ENCODE measurements at regions not wholly inside any gene's neighbourhood (a gene's known extent, or its start where the extent isn't known, plus 50 kb on each side); places are given as distances from the start of the nearest gene placed in this dataset.

DNA sequence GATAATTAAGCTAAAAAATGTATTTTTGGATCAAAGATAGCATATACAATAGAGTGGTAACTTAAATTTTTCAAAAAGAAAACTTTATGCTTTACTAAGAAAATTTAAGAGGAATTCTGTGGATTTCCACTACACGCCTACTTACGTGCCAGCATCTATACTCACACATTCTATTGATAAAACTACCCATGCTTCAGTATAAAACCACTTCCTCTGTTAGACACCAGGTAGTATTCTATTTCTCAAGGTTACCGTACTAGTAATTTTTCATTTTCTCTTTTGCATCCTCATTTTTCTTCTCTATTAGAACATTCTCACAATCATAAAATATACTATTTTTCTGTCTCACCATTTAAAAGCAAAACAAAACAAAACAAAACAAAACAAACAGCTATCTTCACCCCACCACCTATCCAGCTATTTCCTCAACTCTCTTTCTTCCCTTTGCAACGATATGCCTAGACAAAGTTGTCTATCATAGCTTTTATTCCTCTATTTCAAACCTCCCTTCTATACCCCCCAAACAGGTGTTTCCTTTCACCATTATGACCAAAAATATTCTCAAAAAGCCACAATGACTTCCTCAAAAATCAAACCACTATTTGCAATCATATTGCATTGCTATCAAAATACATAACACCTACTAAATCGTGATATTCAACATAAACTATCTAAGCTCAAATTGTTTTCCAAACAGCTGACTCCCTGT is 1652.0 kb downstream of the MRPL39 start:
- H3K4ac ChIP-seq (ENCODE audit: low read depth, low read length) = no peak overlapping the region
- H3K79me1 ChIP-seq (ENCODE audit: low read length) = no peaks in the 10 kb centered on the region
- H3K79me2 ChIP-seq (ENCODE audit: control insufficient read depth, insufficient read depth, low read length) = no peaks in the 10 kb centered on the region
- H2AK5ac ChIP-seq (ENCODE audit: low read length) = no peak overlapping the region
- 100% methylated on average over 1 of the region's 5 CpGs for WGBS (ENCODE audit: extremely low coverage, insufficient coverage, low lambda C conversion rate)
- H2BK120ac ChIP-seq (ENCODE audit: low read depth, low read length) = no peak overlapping the region
- no peaks in the 10 kb centered on the region for H3K4me1 ChIP-seq (ENCODE audit: control insufficient read depth, low read depth, low read length)
- H3K36me3 ChIP-seq (ENCODE audit: control insufficient read depth, insufficient read depth, low read length) = no peaks in the 10 kb centered on the region
- no peaks in the 10 kb centered on the region for H3K27me3 ChIP-seq (ENCODE audit: insufficient read depth, low read length, poor library complexity)
- no peak overlapping the region for H3K27ac ChIP-seq (ENCODE audit: low read depth, low read length)
- no peak overlapping the region for H3K4me2 ChIP-seq (ENCODE audit: low read length)
- no peak overlapping the region for H4K5ac ChIP-seq (ENCODE audit: low read length)
- no peak overlapping the region for H4K8ac ChIP-seq (ENCODE audit: low read depth, low read length)
- no peak overlapping the region for H2BK15ac ChIP-seq (replicated peaks; ENCODE audit: low read depth)
- no peak overlapping the region for H3K23ac ChIP-seq (ENCODE audit: low read length)
- no peak overlapping the region for H3K56ac ChIP-seq (ENCODE audit: low read length)
- DNase-seq = no peak
- H3K4me3 ChIP-seq (ENCODE audit: low read length) = no peak overlapping the region
- no peak overlapping the region for H3K18ac ChIP-seq (ENCODE audit: low read length)
- H2BK5ac ChIP-seq (ENCODE audit: low read length) = no peak overlapping the region
- no peak overlapping the region for H3K9ac ChIP-seq (ENCODE audit: low read length)

DNA sequence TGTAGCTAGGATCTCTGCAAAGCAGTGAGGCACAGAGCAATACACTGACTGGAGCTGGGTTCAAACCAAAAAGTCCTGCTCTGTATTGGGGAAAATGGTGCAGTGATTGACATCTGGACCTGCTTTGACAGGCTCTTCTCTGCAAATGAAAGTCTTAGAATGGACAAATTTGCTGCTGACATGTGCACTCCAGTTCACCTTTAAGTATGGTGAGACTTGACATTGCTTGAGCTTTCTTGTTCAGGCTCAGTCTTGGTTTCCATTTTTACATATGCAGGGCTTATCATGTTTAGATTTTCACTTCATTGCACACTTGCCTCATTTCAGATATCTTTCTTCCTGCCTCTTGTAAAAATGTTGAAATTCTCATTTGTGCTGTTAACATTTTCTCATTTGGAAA is 1655.0 kb downstream of the MRPL39 start:
- Histone ChIP-seq H3K27ac (ENCODE audit: low read depth, low read length) (no peak overlapping the region), H3K56ac (ENCODE audit: low read length) (no peak overlapping the region), H2AK5ac (ENCODE audit: low read length) (no peak overlapping the region), H3K18ac (ENCODE audit: low read length) (no peak overlapping the region), H2BK15ac (replicated peaks; ENCODE audit: low read depth) (no peak overlapping the region), H3K79me2 (ENCODE audit: control insufficient read depth, insufficient read depth, low read length) (no peaks in the 10 kb centered on the region), H3K23ac (ENCODE audit: low read length) (no peak overlapping the region), H3K79me1 (ENCODE audit: low read length) (no peaks in the 10 kb centered on the region), H3K9ac (ENCODE audit: low read length) (no peak overlapping the region), H4K5ac (ENCODE audit: low read length) (no peak overlapping the region), H3K4me2 (ENCODE audit: low read length) (no peak overlapping the region), H3K36me3 (ENCODE audit: control insufficient read depth, insufficient read depth, low read length) (no peaks in the 10 kb centered on the region), H3K27me3 (ENCODE audit: insufficient read depth, low read length, poor library complexity) (no peaks in the 10 kb centered on the region), H4K8ac (ENCODE audit: low read depth, low read length) (no peak overlapping the region), H3K4me3 (ENCODE audit: low read length) (no peak overlapping the region), H2BK120ac (ENCODE audit: low read depth, low read length) (no peak overlapping the region), H3K4me1 (ENCODE audit: control insufficient read depth, low read depth, low read length) (no peaks in the 10 kb centered on the region), H3K4ac (ENCODE audit: low read depth, low read length) (no peak overlapping the region), H2BK5ac (ENCODE audit: low read length) (no peak overlapping the region)
- no peak for DNase-seq

DNA sequence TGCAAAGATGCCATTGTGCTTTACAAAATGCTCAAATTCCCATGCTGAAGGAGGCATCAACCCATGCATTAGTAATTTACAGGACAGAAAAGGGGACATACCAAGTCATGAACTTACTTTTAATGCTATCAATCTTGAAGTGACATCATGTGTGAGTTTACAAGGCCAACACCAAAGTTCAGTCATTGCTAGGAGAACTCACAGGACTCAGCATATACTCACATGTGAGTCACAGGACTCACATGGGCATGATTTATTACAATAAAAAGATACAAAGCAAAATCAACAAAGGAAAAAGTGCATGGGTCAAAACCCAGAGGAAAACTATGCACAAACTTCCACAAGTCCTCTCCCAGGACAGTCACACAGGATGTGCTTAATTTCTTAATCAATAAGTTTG is 1656.0 kb downstream of the MRPL39 start:
- no peak overlapping the region for H3K27ac ChIP-seq (ENCODE audit: low read depth, low read length)
- H3K27me3 ChIP-seq (ENCODE audit: insufficient read depth, low read length, poor library complexity) = no peaks in the 10 kb centered on the region
- no peaks in the 10 kb centered on the region for H3K79me1 ChIP-seq (ENCODE audit: low read length)
- H3K4me3 ChIP-seq (ENCODE audit: low read length) = no peak overlapping the region
- H3K56ac ChIP-seq (ENCODE audit: low read length) = no peak overlapping the region
- H3K79me2 ChIP-seq (ENCODE audit: control insufficient read depth, insufficient read depth, low read length) = no peaks in the 10 kb centered on the region
- no peak overlapping the region for H2AK5ac ChIP-seq (ENCODE audit: low read length)
- H2BK15ac ChIP-seq (replicated peaks; ENCODE audit: low read depth) = no peak overlapping the region
- no peak overlapping the region for H3K18ac ChIP-seq (ENCODE audit: low read length)
- H4K5ac ChIP-seq (ENCODE audit: low read length) = no peak overlapping the region
- no peaks in the 10 kb centered on the region for H3K36me3 ChIP-seq (ENCODE audit: control insufficient read depth, insufficient read depth, low read length)
- H4K8ac ChIP-seq (ENCODE audit: low read depth, low read length) = no peak overlapping the region
- H3K4ac ChIP-seq (ENCODE audit: low read depth, low read length) = no peak overlapping the region
- H3K4me2 ChIP-seq (ENCODE audit: low read length) = no peak overlapping the region
- no peaks in the 10 kb centered on the region for H3K4me1 ChIP-seq (ENCODE audit: control insufficient read depth, low read depth, low read length)
- H2BK120ac ChIP-seq (ENCODE audit: low read depth, low read length) = no peak overlapping the region
- H3K23ac ChIP-seq (ENCODE audit: low read length) = no peak overlapping the region
- DNase-seq = no peak
- no peak overlapping the region for H3K9ac ChIP-seq (ENCODE audit: low read length)
- H2BK5ac ChIP-seq (ENCODE audit: low read length) = no peak overlapping the region

DNA sequence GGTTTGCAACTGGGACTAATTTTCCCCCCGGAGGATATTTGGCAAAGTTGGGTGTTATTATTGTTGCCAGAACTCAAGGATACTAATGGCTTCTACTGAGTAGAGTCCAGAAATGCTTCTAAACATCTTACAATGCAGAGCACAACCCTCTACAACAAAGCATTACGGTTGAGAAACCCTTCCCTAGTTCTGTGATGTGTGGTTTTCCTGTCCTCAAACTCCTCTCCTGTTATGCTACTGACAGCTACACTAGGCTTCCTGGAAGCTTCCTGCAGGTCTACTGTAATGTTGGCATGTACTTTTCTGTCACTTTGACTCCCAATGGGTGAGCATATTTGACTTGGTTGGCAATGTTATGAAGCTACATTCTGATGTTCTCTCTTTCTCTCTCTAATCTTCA is 1656.9 kb downstream of the MRPL39 start:
- Histone ChIP-seq H2AK5ac (ENCODE audit: low read length) (no peak overlapping the region), H3K4me1 (ENCODE audit: control insufficient read depth, low read depth, low read length) (no peaks in the 10 kb centered on the region), H2BK15ac (replicated peaks; ENCODE audit: low read depth) (no peak overlapping the region), H2BK120ac (ENCODE audit: low read depth, low read length) (no peak overlapping the region), H3K36me3 (ENCODE audit: control insufficient read depth, insufficient read depth, low read length) (no peaks in the 10 kb centered on the region), H3K23ac (ENCODE audit: low read length) (no peak overlapping the region), H3K4me2 (ENCODE audit: low read length) (no peak overlapping the region), H4K8ac (ENCODE audit: low read depth, low read length) (no peak overlapping the region), H3K4me3 (ENCODE audit: low read length) (no peak overlapping the region), H3K79me2 (ENCODE audit: control insufficient read depth, insufficient read depth, low read length) (no peaks in the 10 kb centered on the region), H4K5ac (ENCODE audit: low read length) (no peak overlapping the region), H2BK5ac (ENCODE audit: low read length) (no peak overlapping the region), H3K79me1 (ENCODE audit: low read length) (no peaks in the 10 kb centered on the region), H3K18ac (ENCODE audit: low read length) (no peak overlapping the region), H3K9ac (ENCODE audit: low read length) (no peak overlapping the region), H3K27ac (ENCODE audit: low read depth, low read length) (no peak overlapping the region), H3K56ac (ENCODE audit: low read length) (no peak overlapping the region), H3K27me3 (ENCODE audit: insufficient read depth, low read length, poor library complexity) (no peaks in the 10 kb centered on the region), H3K4ac (ENCODE audit: low read depth, low read length) (no peak overlapping the region)
- no CpG with 5 or more reads among the region's 2 CpGs for WGBS (ENCODE audit: extremely low coverage, insufficient coverage, low lambda C conversion rate)
- DNase-seq = no peak

DNA sequence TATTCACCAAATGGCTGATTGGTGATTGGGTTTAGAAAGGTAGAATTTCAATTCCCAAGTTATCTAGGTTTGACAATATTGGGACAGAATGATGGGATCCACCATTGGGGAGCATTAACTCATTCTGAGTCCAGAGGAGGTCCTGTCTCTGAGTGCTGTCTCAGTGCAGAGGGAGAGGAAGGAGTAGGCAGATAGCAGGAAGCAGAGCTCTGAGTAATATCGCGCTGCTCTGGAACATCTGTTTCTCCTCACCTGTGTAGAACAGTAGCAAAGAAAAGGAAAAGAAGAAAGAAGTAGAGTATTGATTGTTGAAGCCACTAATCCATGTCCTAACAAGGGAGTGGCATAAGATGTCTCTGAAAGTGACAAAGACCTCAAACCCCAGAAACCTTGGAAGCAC is 1657.8 kb downstream of the MRPL39 start:
- no peak overlapping the region for H2AK5ac ChIP-seq (ENCODE audit: low read length)
- no peak overlapping the region for H2BK5ac ChIP-seq (ENCODE audit: low read length)

DNA sequence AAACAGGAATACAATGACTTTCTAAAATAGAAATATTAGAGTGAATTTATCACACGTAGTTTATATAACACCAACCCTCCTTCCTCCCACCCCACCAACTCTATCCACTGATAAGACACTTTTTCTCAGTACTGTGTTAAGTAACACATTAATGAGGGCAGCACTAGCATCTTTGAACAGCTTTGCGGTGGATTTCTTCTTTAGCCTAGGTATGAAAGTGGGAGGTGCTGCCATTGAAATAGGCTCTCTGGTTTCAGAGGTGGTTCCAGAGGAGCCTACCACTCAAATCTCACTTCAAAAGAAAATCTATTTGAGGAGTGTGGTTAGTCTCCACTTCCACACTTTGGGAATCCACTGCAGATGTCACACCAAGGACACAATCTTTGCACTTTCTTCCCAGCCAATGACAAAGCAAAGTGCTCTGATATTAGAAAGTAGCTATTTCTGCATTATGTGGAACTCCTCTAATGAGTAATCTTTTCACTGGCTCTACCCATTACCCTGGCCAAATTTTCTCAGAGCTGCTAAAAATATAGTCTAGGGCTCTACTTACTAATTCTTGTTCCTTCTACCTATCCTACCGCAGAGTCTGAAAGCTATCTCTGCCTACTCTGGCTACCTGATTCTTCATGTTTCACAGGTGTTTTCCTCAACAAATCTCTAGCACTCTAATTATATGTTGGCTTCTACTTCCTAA is 1667.8 kb downstream of the MRPL39 start:
- H4K5ac ChIP-seq (ENCODE audit: low read length) = no peak overlapping the region
- H2BK120ac ChIP-seq (ENCODE audit: low read depth, low read length) = no peak overlapping the region
- no CpG with 5 or more reads among the region's 3 CpGs for WGBS (ENCODE audit: extremely low coverage, insufficient coverage, low lambda C conversion rate)
- H3K23ac ChIP-seq (ENCODE audit: low read length) = no peak overlapping the region
- no peak overlapping the region for H3K4me2 ChIP-seq (ENCODE audit: low read length)
- no peak for DNase-seq
- H3K9ac ChIP-seq (ENCODE audit: low read length) = no peak overlapping the region
- no peak overlapping the region for H2BK5ac ChIP-seq (ENCODE audit: low read length)
- no peak overlapping the region for H2AK5ac ChIP-seq (ENCODE audit: low read length)
- no peaks in the 10 kb centered on the region for H3K79me1 ChIP-seq (ENCODE audit: low read length)
- no peaks in the 10 kb centered on the region for H3K36me3 ChIP-seq (ENCODE audit: control insufficient read depth, insufficient read depth, low read length)
- no peak overlapping the region for H3K27ac ChIP-seq (ENCODE audit: low read depth, low read length)
- H4K8ac ChIP-seq (ENCODE audit: low read depth, low read length) = no peak overlapping the region
- H3K27me3 ChIP-seq (ENCODE audit: insufficient read depth, low read length, poor library complexity) = no peaks in the 10 kb centered on the region
- no peaks in the 10 kb centered on the region for H3K79me2 ChIP-seq (ENCODE audit: control insufficient read depth, insufficient read depth, low read length)
- no peak overlapping the region for H2BK15ac ChIP-seq (replicated peaks; ENCODE audit: low read depth)
- H3K4me1 ChIP-seq (ENCODE audit: control insufficient read depth, low read depth, low read length) = no peaks in the 10 kb centered on the region
- H3K4me3 ChIP-seq (ENCODE audit: low read length) = no peak overlapping the region
- H3K56ac ChIP-seq (ENCODE audit: low read length) = no peak overlapping the region
- no peak overlapping the region for H3K18ac ChIP-seq (ENCODE audit: low read length)
- no peak overlapping the region for H3K4ac ChIP-seq (ENCODE audit: low read depth, low read length)

More for the DNA sequence above, 1657.8 kb downstream of the MRPL39 start:
- no peak for DNase-seq
- no peaks in the 10 kb centered on the region for H3K27me3 ChIP-seq (ENCODE audit: insufficient read depth, low read length, poor library complexity)
- no peak overlapping the region for H3K56ac ChIP-seq (ENCODE audit: low read length)
- no peak overlapping the region for H4K5ac ChIP-seq (ENCODE audit: low read length)
- H3K4ac ChIP-seq (ENCODE audit: low read depth, low read length) = no peak overlapping the region
- no peak overlapping the region for H3K4me2 ChIP-seq (ENCODE audit: low read length)
- H3K23ac ChIP-seq (ENCODE audit: low read length) = no peak overlapping the region
- no peaks in the 10 kb centered on the region for H3K79me1 ChIP-seq (ENCODE audit: low read length)
- no peak overlapping the region for H4K8ac ChIP-seq (ENCODE audit: low read depth, low read length)
- H3K4me3 ChIP-seq (ENCODE audit: low read length) = no peak overlapping the region
- no peak overlapping the region for H3K9ac ChIP-seq (ENCODE audit: low read length)
- H3K18ac ChIP-seq (ENCODE audit: low read length) = no peak overlapping the region
- no peaks in the 10 kb centered on the region for H3K79me2 ChIP-seq (ENCODE audit: control insufficient read depth, insufficient read depth, low read length)
- H3K36me3 ChIP-seq (ENCODE audit: control insufficient read depth, insufficient read depth, low read length) = no peaks in the 10 kb centered on the region
- no peak overlapping the region for H3K27ac ChIP-seq (ENCODE audit: low read depth, low read length)
- no peaks in the 10 kb centered on the region for H3K4me1 ChIP-seq (ENCODE audit: control insufficient read depth, low read depth, low read length)
- no CpG with 5 or more reads among the region's 2 CpGs for whole genome bisulfite sequencing (ENCODE audit: extremely low coverage, insufficient coverage, low lambda C conversion rate)
- H2BK120ac ChIP-seq (ENCODE audit: low read depth, low read length) = no peak overlapping the region
- no peak overlapping the region for H2BK15ac ChIP-seq (replicated peaks; ENCODE audit: low read depth)
